GM12801 (cell line): ENCODE measurements at regions not wholly inside any gene's neighbourhood (a gene's known extent, or its start where the extent isn't known, plus 50 kb on each side); places are given as distances from the start of the nearest gene placed in this dataset.

Experiments used
- CTCF ChIP-seq: IDR thresholded peaks from one replicate; pipeline ENCODE4 v1.5.1; 2011; ENCODE audit warnings: control low read depth; ENCODE audit not compliant: insufficient read length; ENCODE audit errors: extremely low read depth

GRCh38 chr1:213523781-213524398, 463.9 kb upstream of the PROX1 start:
- no peak for TF ChIP-seq CTCF

GRCh38 chr1:213526306-213526705, 461.5 kb upstream of the PROX1 start:
- TF ChIP-seq CTCF, result no peak

GRCh38 chr1:213530611-213531320, 457.0 kb upstream of the PROX1 start:
- no peak for TF ChIP-seq CTCF

GRCh38 chr1:213531369-213532310, 456.1 kb upstream of the PROX1 start:
- TF ChIP-seq CTCF, result no peak

- no peak for TF ChIP-seq CTCF
These were observed 454.6 kb upstream of the PROX1 start for GRCh38 chr1:213533125-213533524.

- no peak for TF ChIP-seq CTCF
These were observed 452.1 kb upstream of the PROX1 start for GRCh38 chr1:213535679-213536078.

GRCh38 chr1:213538251-213538650, 449.5 kb upstream of the PROX1 start:
- TF ChIP-seq CTCF, result no peak
